ENCODE measurements at regions not wholly inside any gene's neighbourhood (a gene's known extent, or its start where the extent isn't known, plus 50 kb on each side); places are given as distances from the start of the nearest gene placed in this dataset.

DNA sequence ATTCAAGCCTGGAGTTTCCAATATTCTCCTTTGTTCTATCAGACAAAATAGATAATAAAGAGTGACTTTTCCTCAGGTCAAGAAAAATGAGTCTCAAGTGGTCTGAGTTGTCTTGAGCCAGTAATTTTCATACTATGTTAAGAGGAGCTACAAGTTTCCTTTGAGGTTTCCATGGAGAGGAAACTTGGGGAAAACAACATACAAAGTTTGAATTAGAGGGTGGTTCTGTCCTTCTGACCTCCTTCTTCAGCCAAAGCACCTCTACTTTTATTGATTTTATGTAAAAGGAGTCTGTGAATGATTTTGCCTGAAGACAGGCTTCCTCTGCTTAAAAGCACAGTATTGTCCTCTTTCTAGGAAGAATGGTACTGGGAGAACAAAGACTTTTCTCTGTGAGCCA lies 497.2 kb upstream of the PKN2 start:
- TF ChIP-seq CTCF (conservative IDR thresholded peaks at IDR 0.05) (no peak), ZFX (IDR thresholded peaks at IDR 0.05) (no peak)
- no peak overlapping the region for H3K27ac ChIP-seq

GRCh38 chr1:88188038-88188437 lies 496.0 kb upstream of the PKN2 start:
- H3K27ac ChIP-seq, result no peak overlapping the region
- no peak for TF ChIP-seq ZFX (IDR thresholded peaks at IDR 0.05)
- no peak for TF ChIP-seq CTCF (conservative IDR thresholded peaks at IDR 0.05)

DNA sequence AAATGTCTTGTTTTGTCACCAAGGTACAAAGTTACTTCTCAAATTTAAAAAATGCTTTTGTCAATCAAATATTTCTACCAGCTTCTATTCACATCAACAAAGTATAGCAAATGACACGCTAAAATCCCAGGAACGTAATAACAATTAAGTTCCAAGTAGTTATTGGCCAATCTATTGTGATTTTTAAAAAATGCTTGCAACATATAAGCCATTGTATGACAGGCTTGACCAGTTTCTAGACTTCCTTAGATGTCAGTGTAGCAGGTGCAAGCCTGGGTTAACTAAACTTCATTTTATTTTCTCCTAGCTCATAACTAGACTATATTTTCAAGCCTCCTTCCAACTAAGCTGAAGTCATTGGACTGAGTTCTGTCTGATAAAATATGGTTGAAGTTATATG lies 494.5 kb upstream of the PKN2 start:
- no peak overlapping the region for H3K27ac ChIP-seq
- TF ChIP-seq CTCF (conservative IDR thresholded peaks at IDR 0.05) (no peak), ZFX (IDR thresholded peaks at IDR 0.05) (no peak)

GRCh38 chr1:88191917-88192316 lies 492.2 kb upstream of the PKN2 start:
- no peak overlapping the region for H3K27ac ChIP-seq
- TF ChIP-seq CTCF (conservative IDR thresholded peaks at IDR 0.05) (no peak), ZFX (IDR thresholded peaks at IDR 0.05) (no peak)

- TF ChIP-seq ZFX (IDR thresholded peaks at IDR 0.05) (no peak), CTCF (conservative IDR thresholded peaks at IDR 0.05) (no peak)
These were observed 489.5 kb upstream of the PKN2 start for GRCh38 chr1:88194542-88194941.

DNA sequence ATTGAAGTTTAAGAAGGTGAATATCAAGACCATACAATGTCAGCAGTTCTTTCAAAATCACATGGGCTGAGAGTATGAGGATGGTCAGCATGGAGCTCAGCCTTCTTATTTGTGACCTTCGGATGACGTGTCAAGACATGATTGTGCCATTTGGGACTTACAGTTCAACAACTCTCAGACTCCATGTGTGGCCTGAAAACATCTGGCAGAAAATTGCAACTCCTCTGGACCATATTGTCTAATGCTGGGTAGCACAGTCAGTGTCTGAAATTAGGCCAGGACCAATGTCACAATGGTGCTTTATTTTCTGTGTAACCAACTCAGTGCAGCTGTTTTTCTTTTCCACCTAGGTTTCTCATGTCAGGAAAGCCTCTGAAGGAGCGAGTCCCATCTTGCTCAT lies 483.5 kb upstream of the PKN2 start:
- no peak overlapping the region for H3K27ac ChIP-seq
- TF ChIP-seq ZFX (IDR thresholded peaks at IDR 0.05), result no peak
- no peak for TF ChIP-seq CTCF (conservative IDR thresholded peaks at IDR 0.05)

More at GRCh38 chr1:88194542-88194941, 489.5 kb upstream of the PKN2 start:
- no peak overlapping the region for H3K27ac ChIP-seq

DNA sequence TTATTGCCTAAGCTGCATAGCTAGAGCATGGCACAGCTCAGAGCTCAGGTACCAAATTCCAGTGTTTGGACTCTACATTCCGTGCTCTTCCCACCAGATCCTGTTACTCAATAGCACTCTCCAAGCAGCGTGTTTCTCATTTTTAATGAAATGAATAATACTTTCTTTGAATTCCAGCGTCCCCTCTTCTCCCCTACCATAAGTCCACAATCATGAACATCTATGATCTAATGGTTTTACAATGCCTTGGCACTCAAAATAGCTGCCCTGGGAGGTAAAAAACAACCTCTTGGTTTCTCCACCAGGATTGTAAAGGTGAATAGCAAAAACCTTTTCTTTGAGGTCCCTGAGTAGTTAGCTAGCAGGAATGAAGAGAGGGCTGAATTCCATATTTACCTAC lies 480.0 kb upstream of the PKN2 start:
- TF ChIP-seq CTCF (conservative IDR thresholded peaks at IDR 0.05) (no peak), ZFX (IDR thresholded peaks at IDR 0.05) (no peak)
- H3K27ac ChIP-seq, result no peak overlapping the region

All from C4-2B (cell line).